GM19351 (cell line): ENCODE measurements at regions not wholly inside any gene's neighbourhood (a gene's known extent, or its start where the extent isn't known, plus 50 kb on each side); places are given as distances from the start of the nearest gene placed in this dataset.
"Not testable (repeated sequence)": the region's sequence is repeated elsewhere in the genome, so short reads cannot be mapped to it uniquely, and the experiment has no call there.

Experiments used
- ATAC-seq: cut with Tn5 transposase; IDR thresholded peaks from one replicate; pipeline ENCODE4 v1.9.1; 2021; ENCODE audit warnings: mild to moderate bottlenecking, moderate library complexity; ENCODE audit not compliant: unreplicated experiment

DNA sequence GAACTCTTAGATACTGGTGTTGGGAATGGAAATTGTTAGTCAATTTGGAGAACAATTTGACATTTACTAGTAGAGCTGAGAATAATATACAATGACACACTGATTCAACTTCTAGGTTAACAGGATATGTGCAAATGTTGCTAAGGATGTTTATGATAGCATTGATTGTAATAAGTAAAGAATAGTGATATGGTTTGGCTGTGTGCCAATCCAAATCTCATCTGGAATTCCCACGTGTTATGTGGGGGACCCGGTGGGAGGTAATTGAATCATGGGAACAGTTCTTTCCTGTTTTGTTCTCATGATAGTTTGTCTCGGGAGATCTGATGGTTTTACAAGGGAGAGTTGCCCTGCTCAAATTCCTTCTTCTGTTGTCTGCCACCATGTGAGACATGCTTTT, 302.4 kb upstream of the TMPRSS15 start:
- ATAC-seq, result no peak

DNA sequence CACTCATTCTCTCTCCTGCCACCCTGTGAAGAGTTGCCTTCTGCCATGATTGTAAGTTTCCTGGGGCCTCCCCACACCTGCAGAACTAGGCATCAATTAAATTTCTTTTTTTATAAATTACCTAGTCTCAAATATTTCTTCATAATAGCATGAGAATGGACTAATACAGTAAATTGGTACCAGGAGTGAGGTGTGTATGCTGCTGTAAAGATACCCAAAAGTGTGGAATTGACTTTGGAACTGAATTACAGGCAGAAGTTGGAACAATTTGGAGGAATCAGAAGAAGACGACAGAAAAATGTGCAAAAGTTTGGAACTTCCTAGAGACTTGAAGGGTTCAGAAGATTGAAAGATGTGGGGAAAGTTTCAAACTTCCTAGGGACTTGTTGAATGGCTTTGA, 308.1 kb upstream of the TMPRSS15 start:
- no peak for ATAC-seq

DNA sequence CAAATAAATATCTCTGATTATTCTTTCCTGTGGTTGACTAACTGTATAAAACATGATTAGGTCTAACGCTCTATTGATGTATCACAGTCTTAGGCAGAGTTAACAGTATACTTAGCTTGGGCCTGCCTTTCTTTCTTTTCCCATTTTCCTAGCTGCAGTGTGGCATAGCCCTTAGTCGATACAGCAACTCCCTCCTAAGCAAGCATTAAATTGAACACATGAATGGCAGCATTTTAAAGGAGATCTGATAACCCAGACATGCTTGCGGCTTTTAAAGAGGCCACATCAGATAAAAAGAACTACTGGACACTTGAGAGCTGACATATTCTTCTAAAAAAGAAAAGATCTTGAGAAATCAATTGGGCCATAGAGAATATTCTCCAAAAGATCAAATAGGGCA, 312.0 kb upstream of the TMPRSS15 start:
- no peak for ATAC-seq

GRCh38 chr21:18716578-18717138, 313.1 kb upstream of the TMPRSS15 start:
- ATAC-seq, result no peak

DNA sequence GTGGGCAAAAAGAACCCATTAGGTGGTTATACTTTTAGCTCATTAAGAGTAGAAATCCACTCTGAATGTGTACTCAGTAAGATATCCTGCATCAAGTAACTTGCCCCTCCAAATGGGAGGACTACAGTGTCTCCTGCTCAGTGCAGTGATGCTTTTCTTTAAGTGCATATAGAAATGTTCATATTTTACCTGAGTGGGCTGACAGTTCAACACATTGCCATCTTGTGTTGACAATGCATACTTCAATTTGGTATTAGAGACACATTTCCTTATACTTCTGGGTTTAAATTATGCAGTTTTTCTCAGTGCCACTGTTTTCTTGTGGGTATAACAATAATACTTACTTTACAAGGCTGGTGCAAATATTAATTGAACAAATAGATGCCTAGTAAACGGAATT, 318.6 kb upstream of the TMPRSS15 start:
- no peak for ATAC-seq

GRCh38 chr21:18723171-18723570, 319.6 kb upstream of the TMPRSS15 start:
- ATAC-seq, result no peak

DNA sequence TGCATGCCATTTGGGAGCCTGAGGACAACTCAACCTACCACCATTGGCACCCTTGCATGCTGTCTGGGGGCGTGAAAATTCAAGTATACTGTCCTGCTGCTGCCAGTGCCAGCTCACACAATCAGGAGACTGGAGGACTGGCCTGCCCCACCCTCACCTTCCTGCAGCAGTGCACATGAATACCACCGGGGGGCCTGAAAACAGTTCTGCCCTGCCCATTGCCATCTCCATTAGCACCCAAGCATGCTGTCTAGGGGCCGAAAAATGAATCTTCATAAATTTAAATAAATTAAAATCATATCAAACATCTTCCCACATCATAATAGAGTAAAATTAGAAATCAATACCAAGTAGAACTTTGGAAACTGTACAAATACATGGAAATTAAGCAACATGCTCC, 322.1 kb upstream of the TMPRSS15 start:
- ATAC-seq, result no peak

DNA sequence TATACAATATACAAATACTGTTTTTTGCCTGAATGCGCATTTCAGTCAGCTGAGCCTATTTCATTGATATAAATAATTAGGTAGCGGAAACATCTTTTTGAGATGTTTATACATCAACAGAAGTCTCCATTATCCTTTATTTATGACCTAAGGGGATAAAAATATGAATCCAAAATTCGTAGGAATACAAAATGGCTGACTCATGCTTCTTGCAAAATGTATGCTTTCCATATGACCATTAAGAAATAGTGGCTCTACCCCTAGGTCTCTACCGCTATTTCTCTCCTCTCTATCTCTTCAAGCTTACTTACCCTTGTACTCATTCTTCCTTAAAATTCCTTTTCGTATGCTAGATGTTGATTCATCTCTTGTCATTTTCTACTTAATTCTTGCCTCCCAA, 338.4 kb upstream of the TMPRSS15 start:
- ATAC-seq, result no peak

- ATAC-seq, result no peak
Observed at GRCh38 chr21:18743531-18743930, 339.9 kb upstream of the TMPRSS15 start.

DNA sequence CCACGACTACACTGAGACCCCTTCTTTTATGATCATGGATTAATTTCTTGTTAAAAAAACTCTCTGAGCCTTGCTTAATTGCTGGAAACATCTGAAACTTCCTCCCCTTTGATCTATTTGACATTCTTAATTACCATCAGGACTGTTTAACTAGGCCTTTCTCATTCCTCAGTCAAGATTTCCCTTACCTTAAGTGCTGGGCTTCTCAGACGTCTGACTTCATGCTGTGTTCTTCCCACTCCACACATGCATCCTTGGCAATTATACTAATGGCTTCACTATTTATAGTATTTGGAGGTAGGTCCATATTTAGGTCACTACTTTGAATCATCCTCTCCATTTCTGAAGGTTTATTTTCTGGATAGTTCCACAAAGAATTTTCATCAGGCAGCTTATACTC, 341.3 kb upstream of the TMPRSS15 start:
- ATAC-seq, result no peak

DNA sequence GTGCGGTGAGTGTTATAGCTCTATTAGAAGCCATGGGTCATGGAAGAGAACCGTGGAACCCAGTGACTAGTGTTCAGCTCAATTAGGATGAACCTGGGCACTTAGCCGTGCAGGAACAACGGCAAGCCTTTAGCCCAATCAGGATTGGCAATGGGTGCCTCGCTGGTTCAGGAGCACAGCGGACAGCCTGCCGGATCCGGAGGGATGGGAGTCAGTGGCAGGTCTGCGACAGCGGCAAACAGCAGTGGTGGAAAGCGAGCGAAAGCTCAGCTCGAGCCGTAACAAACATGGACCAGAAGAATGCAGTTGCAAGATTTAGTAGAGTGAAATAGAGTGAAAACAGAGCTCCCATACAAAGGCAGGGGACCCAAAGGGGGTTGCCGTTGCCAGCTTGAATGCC, 349.3 kb upstream of the TMPRSS15 start:
- not testable (repeated sequence) for ATAC-seq

- not testable (repeated sequence) for ATAC-seq
Observed at GRCh38 chr21:18756272-18756671, 352.7 kb upstream of the TMPRSS15 start.

GRCh38 chr21:18759267-18759666, 355.7 kb upstream of the TMPRSS15 start:
- ATAC-seq, result no peak

DNA sequence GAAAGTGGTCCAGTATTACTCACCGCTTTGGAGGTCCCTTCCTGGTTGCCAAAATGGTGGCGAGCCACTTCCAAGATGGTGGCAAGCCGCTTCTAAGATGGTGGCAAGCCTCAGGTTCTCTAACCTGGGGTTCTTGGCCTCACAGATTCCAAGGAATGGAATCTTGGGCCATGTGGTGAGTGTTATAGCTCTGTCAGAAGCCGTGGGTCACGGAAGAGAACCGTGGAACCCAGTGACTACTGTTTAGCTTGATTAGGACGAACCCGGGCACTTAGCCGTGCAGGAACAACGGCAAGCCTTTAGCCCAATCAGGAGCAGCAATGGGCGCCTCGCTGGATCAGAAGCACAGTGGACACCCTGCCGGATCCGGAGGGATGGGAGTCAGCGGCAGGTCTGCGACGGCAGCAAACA, 356.2 kb upstream of the TMPRSS15 start:
- ATAC-seq, result no peak

DNA sequence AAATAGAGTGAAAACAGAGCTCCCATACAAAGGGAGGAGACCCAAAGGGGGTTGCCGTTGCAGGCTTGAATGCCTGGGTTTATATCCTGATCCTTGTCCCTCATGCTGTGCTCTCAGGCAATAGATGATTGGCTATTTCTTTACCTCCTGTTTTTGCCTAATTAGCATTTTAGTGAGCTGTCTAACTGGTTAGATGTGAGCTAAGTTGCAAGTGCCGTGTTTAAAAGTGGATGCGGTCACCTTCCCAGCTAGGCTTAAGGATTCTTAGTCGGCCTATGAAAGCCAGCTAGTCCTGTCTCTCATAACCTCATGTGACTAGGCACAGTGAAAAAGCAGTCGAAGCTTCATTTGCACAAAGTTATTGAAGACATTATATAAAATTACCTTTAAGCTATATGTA, 356.7 kb upstream of the TMPRSS15 start:
- ATAC-seq, result no peak

DNA sequence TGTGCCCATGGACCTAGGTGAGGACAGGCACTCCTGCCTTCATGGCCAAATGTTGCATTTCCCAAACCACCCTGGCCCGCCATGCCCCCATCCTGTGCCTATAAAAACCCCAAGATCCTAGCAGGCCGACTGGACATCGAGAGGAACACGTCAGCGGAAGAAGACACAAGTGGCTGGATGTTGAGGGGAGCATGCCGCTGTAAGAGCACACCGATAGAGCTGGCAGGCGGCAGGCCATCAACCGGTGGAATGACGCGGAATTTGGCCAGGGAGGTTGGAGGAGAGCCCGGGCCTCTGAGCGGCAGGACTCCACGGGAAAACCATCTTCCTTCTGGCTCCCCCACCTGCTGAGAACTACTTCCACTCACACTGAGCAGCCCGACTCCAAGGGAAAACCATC, 361.1 kb upstream of the TMPRSS15 start:
- no peak for ATAC-seq

DNA sequence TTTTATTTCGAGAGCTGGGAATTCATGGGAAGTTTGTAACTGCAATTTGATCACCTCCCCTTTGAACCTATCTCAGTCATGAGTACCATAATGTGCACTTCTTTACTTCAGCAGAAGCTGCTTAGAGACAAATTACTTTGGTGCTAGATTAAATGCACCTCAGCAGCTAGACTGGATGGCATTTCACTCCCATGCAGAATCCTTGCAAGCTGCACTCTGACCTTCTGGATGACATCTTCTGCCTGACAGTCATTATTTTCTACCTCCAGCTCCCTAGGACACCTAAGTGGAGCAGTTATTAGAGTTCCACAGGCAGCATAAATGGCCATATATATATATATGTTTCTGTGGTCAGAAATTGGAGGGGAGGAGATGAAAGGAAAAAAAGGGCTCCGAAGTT, 366.0 kb upstream of the TMPRSS15 start:
- ATAC-seq, result no peak

DNA sequence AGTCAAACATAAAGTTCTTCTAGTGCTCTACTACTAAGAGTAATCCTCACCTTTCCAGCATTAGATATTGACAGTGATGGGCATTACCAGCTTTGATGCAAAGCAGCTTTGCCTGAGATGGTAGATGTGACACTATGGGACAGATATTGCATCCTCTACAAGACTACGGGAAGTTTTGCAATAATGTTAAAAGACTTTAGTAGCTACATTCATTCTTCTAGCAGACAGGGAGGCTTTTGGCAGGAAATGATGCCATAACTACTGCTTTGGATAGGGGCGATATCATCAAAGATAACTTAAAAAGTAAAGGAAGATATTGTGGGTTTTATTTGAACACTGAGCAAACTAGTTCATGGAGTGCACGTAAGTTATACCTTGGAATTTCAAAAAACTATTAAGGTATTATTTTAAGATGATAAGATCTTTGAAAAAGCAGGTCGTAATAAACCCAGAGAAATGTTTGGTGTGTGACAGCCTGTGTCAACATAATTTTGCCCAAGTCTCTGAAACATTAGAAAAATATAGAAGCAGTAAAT, 368.3 kb upstream of the TMPRSS15 start:
- no peak for ATAC-seq

- ATAC-seq, result no peak
Observed at GRCh38 chr21:18772404-18772803, 368.8 kb upstream of the TMPRSS15 start.

GRCh38 chr21:18772897-18773296, 369.3 kb upstream of the TMPRSS15 start:
- ATAC-seq, result no peak

GRCh38 chr21:18776936-18777335, 373.4 kb upstream of the TMPRSS15 start:
- no peak for ATAC-seq

DNA sequence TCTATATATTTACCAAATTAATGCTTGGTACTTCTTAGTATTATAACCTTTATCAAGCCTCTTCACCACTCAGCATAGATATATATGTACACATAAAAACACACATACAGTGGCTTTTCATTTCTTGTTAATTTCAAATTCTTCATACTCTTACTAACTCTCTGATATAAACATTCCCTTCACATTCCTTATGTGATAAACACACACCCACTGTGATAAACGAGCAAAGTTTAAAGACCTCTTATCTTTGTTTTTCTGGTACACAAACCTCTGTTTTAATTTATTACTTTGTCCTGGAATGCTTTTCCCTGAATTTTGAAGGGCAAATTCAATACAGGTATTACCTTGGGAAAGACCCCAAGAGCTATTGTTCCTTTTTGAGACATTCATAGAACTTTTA, 379.1 kb upstream of the TMPRSS15 start:
- ATAC-seq, result no peak

DNA sequence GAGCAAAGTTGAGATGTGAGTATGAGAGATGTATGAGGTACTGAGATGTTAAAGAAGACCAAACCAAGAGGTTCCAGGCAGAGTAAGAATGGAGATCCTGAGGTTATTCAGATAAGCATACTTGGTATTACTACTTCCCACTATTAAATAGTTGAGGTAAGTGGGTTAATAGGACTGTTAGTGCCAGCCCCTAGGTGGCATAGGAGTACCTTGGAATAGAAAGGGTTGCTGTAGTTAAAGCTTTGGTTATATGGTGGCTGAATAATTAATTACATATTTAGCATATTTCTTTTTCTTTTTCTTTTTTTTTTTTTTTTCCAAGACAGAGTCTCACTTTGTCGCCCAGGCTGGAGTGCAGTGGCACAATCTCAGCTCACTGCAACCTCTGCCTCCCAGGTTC, 397.9 kb upstream of the TMPRSS15 start:
- ATAC-seq, result no peak
